Osteoblast (primary cell): ENCODE measurements at regions not wholly inside any gene's neighbourhood (a gene's known extent, or its start where the extent isn't known, plus 50 kb on each side); places are given as distances from the start of the nearest gene placed in this dataset.

Experiments used
- DNase-seq: peaks from one replicate; pipeline ENCODE4 v3.0.0; 2011; ENCODE audit warnings: low spot score, mixed read lengths; ENCODE audit not compliant: insufficient read length; ENCODE audit errors: missing footprints
- H2AFZ ChIP-seq: 2 replicates; pipeline ENCODE4 v1.6.0; 2011; ENCODE audit warnings: mild to moderate bottlenecking, low read length
- H3K27ac ChIP-seq: 2 replicates; pipeline ENCODE4 v1.5.1; 2011; ENCODE audit warnings: mild to moderate bottlenecking, low read depth, low read length, moderate library complexity
- H3K27me3 ChIP-seq: 2 replicates; pipeline ENCODE4 v1.6.0; 2012; ENCODE audit warnings: mild to moderate bottlenecking, control low read depth, inconsistent platforms, low read length, moderate library complexity; ENCODE audit not compliant: insufficient read depth
- H3K36me3 ChIP-seq: 2 replicates; pipeline ENCODE4 v1.5.1; 2011; ENCODE audit warnings: mild to moderate bottlenecking, low read length, control low read depth, moderate library complexity; ENCODE audit not compliant: insufficient read depth
- H3K4me1 ChIP-seq: 2 replicates; pipeline ENCODE4 v1.5.1; 2011; ENCODE audit warnings: mild to moderate bottlenecking, low read length, control low read depth, moderate library complexity; ENCODE audit not compliant: insufficient read depth
- H3K4me2 ChIP-seq: 2 replicates; pipeline ENCODE4 v1.6.0; 2011; ENCODE audit warnings: mild to moderate bottlenecking, low read length; ENCODE audit not compliant: insufficient read depth
- H3K4me3 ChIP-seq: fragments of 200-600 bp; sonication (generic); 3 replicates; pipeline ENCODE4 v1.5.1; 2012; ENCODE audit warnings: mild to moderate bottlenecking, low read length, inconsistent platforms; ENCODE audit not compliant: insufficient read depth
- H3K79me2 ChIP-seq: 2 replicates; pipeline ENCODE4 v1.6.0; 2012; ENCODE audit warnings: mild to moderate bottlenecking, low read length, control low read depth, inconsistent platforms; ENCODE audit not compliant: insufficient read depth
- H3K9me3 ChIP-seq: 2 replicates; pipeline ENCODE4 v1.5.1; 2011; ENCODE audit warnings: low read depth, low read length, control low read depth
- H4K20me1 ChIP-seq: 2 replicates; pipeline ENCODE4 v1.6.0; 2012; ENCODE audit warnings: mild to moderate bottlenecking, low read length, control low read depth; ENCODE audit not compliant: insufficient read depth
- CTCF ChIP-seq: IDR thresholded peaks from 2 replicates; pipeline ENCODE4 v1.5.1; 2011; ENCODE audit warnings: mild to moderate bottlenecking, low read depth, low read length, moderate library complexity; ENCODE audit errors: extremely low read depth

GRCh38 chr11:119982517-119983239, 155.2 kb downstream of the TRIM29 start:
- H3K27ac ChIP-seq, result no peak overlapping the region
- no peaks in the 10 kb centered on the region for H4K20me1 ChIP-seq
- no peak overlapping the region for H3K4me3 ChIP-seq
- H3K4me1 ChIP-seq, result no peaks in the 10 kb centered on the region
- H3K79me2 ChIP-seq, result no peaks in the 10 kb centered on the region
- H2AFZ ChIP-seq, result no peak overlapping the region
- H3K9me3 ChIP-seq, result no peaks in the 10 kb centered on the region
- peak; percentile 65 for DNase-seq
- H3K4me2 ChIP-seq, result no peak overlapping the region
- H3K36me3 ChIP-seq, result no peaks in the 10 kb centered on the region
- no peak for TF ChIP-seq CTCF
- H3K27me3 ChIP-seq, result peaks cover 20% of the 10 kb centered on the region

GRCh38 chr11:119980431-119980830, 157.5 kb downstream of the TRIM29 start:
- Histone ChIP-seq H3K4me3 (no peak overlapping the region), H3K4me1 (no peaks in the 10 kb centered on the region), H3K4me2 (no peak overlapping the region), H3K79me2 (no peaks in the 10 kb centered on the region), H2AFZ (no peak overlapping the region), H3K36me3 (no peaks in the 10 kb centered on the region), H3K9me3 (no peaks in the 10 kb centered on the region), H3K27me3 (peaks cover 11% of the 10 kb centered on the region), H3K27ac (no peak overlapping the region), H4K20me1 (no peaks in the 10 kb centered on the region)
- DNase-seq, result peak; percentile 14
- no peak for TF ChIP-seq CTCF

GRCh38 chr11:119979701-119980100, 158.2 kb downstream of the TRIM29 start:
- H3K27ac ChIP-seq, result no peak overlapping the region
- no peaks in the 10 kb centered on the region for H3K9me3 ChIP-seq
- H3K4me2 ChIP-seq, result no peak overlapping the region
- TF ChIP-seq CTCF, result no peak
- peaks cover 10% of the 10 kb centered on the region for H3K27me3 ChIP-seq
- H3K4me1 ChIP-seq, result no peaks in the 10 kb centered on the region
- no peaks in the 10 kb centered on the region for H4K20me1 ChIP-seq
- H3K79me2 ChIP-seq, result no peaks in the 10 kb centered on the region
- no peak overlapping the region for H2AFZ ChIP-seq
- H3K4me3 ChIP-seq, result no peak overlapping the region
- peak; percentile 42 for DNase-seq
- no peaks in the 10 kb centered on the region for H3K36me3 ChIP-seq

GRCh38 chr11:119978696-119979095, 159.2 kb downstream of the TRIM29 start:
- Histone ChIP-seq H3K27ac (no peak overlapping the region), H3K79me2 (no peaks in the 10 kb centered on the region), H3K4me2 (no peak overlapping the region), H3K4me3 (no peak overlapping the region), H3K27me3 (peaks cover 11% of the 10 kb centered on the region), H3K36me3 (no peaks in the 10 kb centered on the region), H2AFZ (no peak overlapping the region), H3K4me1 (no peaks in the 10 kb centered on the region), H4K20me1 (no peaks in the 10 kb centered on the region), H3K9me3 (no peaks in the 10 kb centered on the region)
- TF ChIP-seq CTCF, result no peak
- DNase-seq, result no peak
